K562 (cell line): ENCODE measurements at regions not wholly inside any gene's neighbourhood (a gene's known extent, or its start where the extent isn't known, plus 50 kb on each side); places are given as distances from the start of the nearest gene placed in this dataset.

Source experiments
- ATAC-seq: fragments of 200-7000 bp; cut with Tn5 transposase; 3 replicates; pipeline ENCODE4 v1.9.1; 2020; ENCODE audit warnings: moderate library complexity
- BruUV-seq: library from RNA; stranded (reverse); fragments of 400-500 nt; replicated peaks from 2 replicates; lab custom pipeline; 2021; lab: Mats Ljungman, UMichigan
- CTCF ChIA-PET: fragments of 300-600 bp; formaldehyde crosslinking; extraction: SDS; loops from one replicate; lab custom pipeline; 2021; ENCODE audit warnings: low intra/inter-chr PET ratio; lab: Yijun Ruan, JAX
- POLR2A ChIA-PET: fragments of 300-600, 350-650 bp; sonication (Branson Sonifier 250); formaldehyde crosslinking; extraction: SDS; loops from one replicate; lab custom pipeline; 2021; ENCODE audit warnings: antibody characterized with exemption, inconsistent platforms; lab: Yijun Ruan, JAX
- DNase-seq, 4 experiments: peaks; one replicate each; pipeline versions ENCODE4 v3.0.0 to v3.0.0-alpha.2; 2011 to 2018; ENCODE audit warnings: low spot score in 3 of 4, mixed read lengths in 3 of 4; ENCODE audit errors: extremely low read depth in 1 of 4
- FAIRE-seq: peaks from 2 replicates; lab custom pipeline; 2011; peaks lifted over from hg19 to GRCh38; lab: Jason Lieb, UNC
- H2AFZ ChIP-seq: 2 replicates; pipeline ENCODE4 v1.6.0; 2011; ENCODE audit warnings: low read depth, low read length, control low read depth, inconsistent platforms
- H3K27ac ChIP-seq: fragments of 200-600 bp; 3 replicates; pipeline ENCODE4 v1.8.0; 2011; ENCODE audit warnings: low read depth, mild to moderate bottlenecking, control low read depth, inconsistent platforms, low read length, moderate library complexity, mixed read lengths; ENCODE audit errors: extremely low read depth
- H3K27me3 ChIP-seq, 2 experiments: fragments of 300-600 bp in 1 of 2; 2 replicates in 1 of 2; 3 replicates in 1 of 2; pipeline versions ENCODE4 v1.6.0 to v1.8.0; 2011; ENCODE audit warnings: inconsistent platforms in 2 of 2, low read length in 2 of 2, mild to moderate bottlenecking in 1 of 2, mixed read lengths in 1 of 2, moderate library complexity in 1 of 2; ENCODE audit not compliant: control insufficient read depth in 2 of 2, insufficient read depth in 2 of 2
- H3K36me3 ChIP-seq: fragments of 300-600 bp; 3 replicates; pipeline ENCODE4 v1.8.0; 2011; ENCODE audit warnings: mild to moderate bottlenecking, low read length, inconsistent platforms; ENCODE audit not compliant: control insufficient read depth, insufficient read depth
- H3K4me1 ChIP-seq, 2 experiments: fragments of 200-600 bp in 1 of 2; replicated peaks in 1 of 2; 2 replicates in 1 of 2; 3 replicates in 1 of 2; pipeline versions ENCODE4 v1.5.1 to v1.8.0; 2011; ENCODE audit warnings: inconsistent platforms in 2 of 2, low read length in 2 of 2, mild to moderate bottlenecking in 1 of 2, mixed read lengths in 1 of 2, moderate library complexity in 1 of 2; ENCODE audit not compliant: control insufficient read depth in 2 of 2, insufficient read depth in 2 of 2
- H3K4me2 ChIP-seq: 2 replicates; pipeline ENCODE4 v1.6.1; 2011; ENCODE audit warnings: low read length, control low read depth, inconsistent platforms, mixed read lengths; ENCODE audit not compliant: insufficient read depth
- H3K4me3 ChIP-seq: fragments of 200-600 bp; sonication (generic), shearing (Covaris generic); 2 replicates; pipeline ENCODE4 v1.5.1; 2016; ENCODE audit warnings: control low read depth, inconsistent platforms
- H3K79me2 ChIP-seq: fragments of 200-600 bp; 3 replicates; pipeline ENCODE4 v1.8.0; 2011; ENCODE audit warnings: low read length, inconsistent platforms; ENCODE audit not compliant: control insufficient read depth, insufficient read depth
- H3K9ac ChIP-seq, 2 experiments: 2 replicates each; pipeline versions ENCODE4 v1.6.0 to v1.6.1; 2011; ENCODE audit warnings: low read depth in 2 of 2, low read length in 2 of 2, control low read depth in 1 of 2, inconsistent platforms in 1 of 2, mild to moderate bottlenecking in 1 of 2, mixed read lengths in 1 of 2; ENCODE audit not compliant: insufficient read depth in 1 of 2
- H3K9me1 ChIP-seq: one replicate; pipeline ENCODE4 v1.6.0; 2011; ENCODE audit warnings: inconsistent platforms, mild to moderate bottlenecking, low read length, moderate library complexity; ENCODE audit not compliant: control insufficient read depth, insufficient read depth
- H3K9me3 ChIP-seq: replicated peaks from 2 replicates; pipeline ENCODE4 v1.5.1; 2011; ENCODE audit warnings: low read depth, low read length, inconsistent platforms; ENCODE audit not compliant: control insufficient read depth, insufficient read depth
- H4K20me1 ChIP-seq: replicated peaks from 2 replicates; pipeline ENCODE4 v1.6.1; 2011; ENCODE audit warnings: low read length, inconsistent platforms, mixed read lengths; ENCODE audit not compliant: control insufficient read depth, insufficient read depth
- CBX3 ChIP-seq, 2 experiments: IDR thresholded peaks; 1 replicate in 1 of 2; 2 replicates in 1 of 2; pipeline ENCODE4 v1.6.1; 2012; ENCODE audit warnings: inconsistent platforms in 2 of 2, low read length in 2 of 2, borderline replicate concordance in 1 of 2, control low read depth in 1 of 2
- ETV5 ChIP-seq: sonication (generic); formaldehyde crosslinking; IDR thresholded peaks from 2 replicates; pipeline ENCODE4 v1.4.0; 2020; ENCODE audit warnings: low read depth, mild to moderate bottlenecking, missing genetic modification reagents
- FUS ChIP-seq: fragments of 200-400 bp; formaldehyde crosslinking; optimal IDR thresholded peaks from 2 replicates; pipeline ENCODE3; 2017; ENCODE audit warnings: low read depth, low read length
- HNRNPK ChIP-seq: fragments of 200-400 bp; formaldehyde crosslinking; IDR thresholded peaks from one replicate; pipeline ENCODE4 v1.6.1; 2018; ENCODE audit warnings: mild to moderate bottlenecking, low read depth, low read length; ENCODE audit not compliant: poor library complexity, severe bottlenecking
- JUNB ChIP-seq: fragments of 450-650 bp; formaldehyde crosslinking; conservative IDR thresholded peaks from 2 replicates; pipeline ENCODE4 v1.4.0; 2020; ENCODE audit warnings: mild to moderate bottlenecking
- LCOR ChIP-seq: sonication (generic); formaldehyde crosslinking; IDR thresholded peaks from 2 replicates; pipeline ENCODE4 v1.8.0; 2022; ENCODE audit warnings: mild to moderate bottlenecking, missing genetic modification reagents
- MTA2 ChIP-seq: fragments of 450-650 bp; IDR thresholded peaks from 2 replicates; pipeline ENCODE4 v1.6.1; 2016; ENCODE audit warnings: low read depth
- NR3C1 ChIP-seq: sonication (generic); formaldehyde crosslinking; IDR thresholded peaks from 2 replicates; pipeline ENCODE4 v1.8.1; 2022; ENCODE audit warnings: missing genetic modification reagents
- PHF21A ChIP-seq: fragments of 450-650 bp; IDR thresholded peaks from 2 replicates; pipeline ENCODE4 v1.6.1; 2017; ENCODE audit warnings: low read depth, borderline replicate concordance
- POLR2B ChIP-seq: fragments of 450-650 bp; IDR thresholded peaks from 2 replicates; pipeline ENCODE4 v1.6.1; 2018; ENCODE audit warnings: low read depth; ENCODE audit not compliant: partially characterized antibody
- ZNF175 ChIP-seq: fragments of 200-800 bp; sonication (Bioruptor generic); IDR thresholded peaks from 2 replicates; pipeline ENCODE4 v1.6.1; 2016; ENCODE audit warnings: low read depth, mild to moderate bottlenecking, missing genetic modification characterization, missing compliant biosample characterization
- WGBS: fragments of 100-300 bp; shearing (Covaris generic); methylation state at CpG from one replicate; pipeline ENCODE4 v1.1.6; 2016; ENCODE audit warnings: low coverage, mixed read lengths; ENCODE audit not compliant: insufficient coverage; ENCODE audit errors: missing lambda C conversion rate; 5-methylcytosine and 5-hydroxymethylcytosine counted together
- in situ Hi-C: fragments of 300-500 bp; cut with MboI; formaldehyde crosslinking; loops from 4 replicates; pipeline ENCODE4 v1.15.0; 2018; ENCODE audit warnings: inconsistent platforms, mixed read lengths
- intact Hi-C: fragments of 100-400 bp; cut with micrococcal nuclease; formaldehyde crosslinking; loops from 2 replicates; pipeline ENCODE4 v1.14.2; 2022
- TF ChIP-seq, protein P1 (sequence below): fragments of 250-450 bp; sonication (Bioruptor Pico); IDR thresholded peaks from 2 replicates; pipeline ENCODE4 v1.5.1; 2021; ENCODE audit warnings: mild to moderate bottlenecking
- TF ChIP-seq, protein P2 (sequence below): fragments of 450-650 bp; IDR thresholded peaks from 2 replicates; pipeline ENCODE4 v1.6.1; 2016; ENCODE audit warnings: low read depth
- TF ChIP-seq, protein P3 (sequence below): fragments of 450-650 bp; IDR thresholded peaks from 2 replicates; pipeline ENCODE4 v1.6.1; 2016; ENCODE audit warnings: antibody characterized with exemption

DNA sequence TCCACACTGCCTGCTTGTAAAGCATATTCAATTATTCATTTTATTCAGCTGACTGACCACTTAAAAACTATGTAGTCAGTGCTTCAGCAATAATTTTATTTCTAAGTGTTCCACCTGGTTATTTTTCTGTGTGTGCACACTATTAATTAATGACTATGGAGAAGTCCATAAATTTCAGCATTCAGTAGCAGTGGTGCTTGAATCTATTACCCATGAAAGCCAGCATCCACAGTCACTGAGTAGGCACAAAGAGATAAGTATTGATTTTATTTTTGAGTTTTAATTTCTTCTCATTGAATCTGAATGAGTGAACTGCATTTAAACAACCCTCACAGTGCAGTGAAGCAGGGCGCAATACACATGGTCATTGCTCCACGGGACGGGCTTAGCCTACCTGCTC, 643.1 kb downstream of the GALC start:
- Histone ChIP-seq H3K27me3 (no peaks in the 10 kb centered on the region), H3K9me1 (no peaks in the 10 kb centered on the region), H4K20me1 (no peaks in the 10 kb centered on the region), H3K9ac (no peak overlapping the region), H3K79me2 (no peaks in the 10 kb centered on the region), H2AFZ (no peak overlapping the region), H3K4me2 (no peak overlapping the region), H3K27ac (no peak overlapping the region), H3K4me1 (no peaks in the 10 kb centered on the region), H3K36me3 (no peaks in the 10 kb centered on the region), H3K4me3 (no peak overlapping the region), H3K9me3 (no peaks in the 10 kb centered on the region; the same call in 1 of the 2 replicates)
- in situ Hi-C loops: no loop called here
- 5% methylated on average over 3 of the region's 3 CpGs for WGBS
- no peak for ATAC-seq
- ChIA-PET POLR2A (no interaction called here), CTCF (no interaction called here)
- TF ChIP-seq, protein P1, sequence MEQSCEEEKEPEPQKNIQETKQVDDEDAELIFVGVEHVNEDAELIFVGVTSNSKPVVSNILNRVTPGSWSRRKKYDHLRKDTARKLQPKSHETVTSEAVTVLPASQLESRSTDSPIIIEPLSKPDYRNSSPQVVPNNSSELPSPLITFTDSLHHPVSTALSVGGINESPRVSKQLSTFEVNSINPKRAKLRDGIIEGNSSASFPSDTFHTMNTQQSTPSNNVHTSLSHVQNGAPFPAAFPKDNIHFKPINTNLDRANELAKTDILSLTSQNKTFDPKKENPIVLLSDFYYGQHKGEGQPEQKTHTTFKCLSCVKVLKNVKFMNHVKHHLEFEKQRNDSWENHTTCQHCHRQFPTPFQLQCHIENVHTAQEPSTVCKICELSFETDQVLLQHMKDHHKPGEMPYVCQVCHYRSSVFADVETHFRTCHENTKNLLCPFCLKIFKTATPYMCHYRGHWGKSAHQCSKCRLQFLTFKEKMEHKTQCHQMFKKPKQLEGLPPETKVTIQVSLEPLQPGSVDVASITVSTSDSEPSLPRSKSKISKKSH (CRISPR knock-in tag): no peak
- TF ChIP-seq NR3C1 (no peak), ETV5 (CRISPR knock-in tag) (no peak), HNRNPK (no peak), FUS (no peak), LCOR (CRISPR knock-in tag) (no peak), ZNF175 (CRISPR knock-in tag) (no peak), CBX3 (IDR thresholded peaks at IDR 0.05; ENCODE audit: borderline replicate concordance in 1 of 2, low read length in 2 of 2) (no peak), MTA2 (no peak), POLR2B (no peak), JUNB (no peak), PHF21A (no peak)
- TF ChIP-seq, protein P2, sequence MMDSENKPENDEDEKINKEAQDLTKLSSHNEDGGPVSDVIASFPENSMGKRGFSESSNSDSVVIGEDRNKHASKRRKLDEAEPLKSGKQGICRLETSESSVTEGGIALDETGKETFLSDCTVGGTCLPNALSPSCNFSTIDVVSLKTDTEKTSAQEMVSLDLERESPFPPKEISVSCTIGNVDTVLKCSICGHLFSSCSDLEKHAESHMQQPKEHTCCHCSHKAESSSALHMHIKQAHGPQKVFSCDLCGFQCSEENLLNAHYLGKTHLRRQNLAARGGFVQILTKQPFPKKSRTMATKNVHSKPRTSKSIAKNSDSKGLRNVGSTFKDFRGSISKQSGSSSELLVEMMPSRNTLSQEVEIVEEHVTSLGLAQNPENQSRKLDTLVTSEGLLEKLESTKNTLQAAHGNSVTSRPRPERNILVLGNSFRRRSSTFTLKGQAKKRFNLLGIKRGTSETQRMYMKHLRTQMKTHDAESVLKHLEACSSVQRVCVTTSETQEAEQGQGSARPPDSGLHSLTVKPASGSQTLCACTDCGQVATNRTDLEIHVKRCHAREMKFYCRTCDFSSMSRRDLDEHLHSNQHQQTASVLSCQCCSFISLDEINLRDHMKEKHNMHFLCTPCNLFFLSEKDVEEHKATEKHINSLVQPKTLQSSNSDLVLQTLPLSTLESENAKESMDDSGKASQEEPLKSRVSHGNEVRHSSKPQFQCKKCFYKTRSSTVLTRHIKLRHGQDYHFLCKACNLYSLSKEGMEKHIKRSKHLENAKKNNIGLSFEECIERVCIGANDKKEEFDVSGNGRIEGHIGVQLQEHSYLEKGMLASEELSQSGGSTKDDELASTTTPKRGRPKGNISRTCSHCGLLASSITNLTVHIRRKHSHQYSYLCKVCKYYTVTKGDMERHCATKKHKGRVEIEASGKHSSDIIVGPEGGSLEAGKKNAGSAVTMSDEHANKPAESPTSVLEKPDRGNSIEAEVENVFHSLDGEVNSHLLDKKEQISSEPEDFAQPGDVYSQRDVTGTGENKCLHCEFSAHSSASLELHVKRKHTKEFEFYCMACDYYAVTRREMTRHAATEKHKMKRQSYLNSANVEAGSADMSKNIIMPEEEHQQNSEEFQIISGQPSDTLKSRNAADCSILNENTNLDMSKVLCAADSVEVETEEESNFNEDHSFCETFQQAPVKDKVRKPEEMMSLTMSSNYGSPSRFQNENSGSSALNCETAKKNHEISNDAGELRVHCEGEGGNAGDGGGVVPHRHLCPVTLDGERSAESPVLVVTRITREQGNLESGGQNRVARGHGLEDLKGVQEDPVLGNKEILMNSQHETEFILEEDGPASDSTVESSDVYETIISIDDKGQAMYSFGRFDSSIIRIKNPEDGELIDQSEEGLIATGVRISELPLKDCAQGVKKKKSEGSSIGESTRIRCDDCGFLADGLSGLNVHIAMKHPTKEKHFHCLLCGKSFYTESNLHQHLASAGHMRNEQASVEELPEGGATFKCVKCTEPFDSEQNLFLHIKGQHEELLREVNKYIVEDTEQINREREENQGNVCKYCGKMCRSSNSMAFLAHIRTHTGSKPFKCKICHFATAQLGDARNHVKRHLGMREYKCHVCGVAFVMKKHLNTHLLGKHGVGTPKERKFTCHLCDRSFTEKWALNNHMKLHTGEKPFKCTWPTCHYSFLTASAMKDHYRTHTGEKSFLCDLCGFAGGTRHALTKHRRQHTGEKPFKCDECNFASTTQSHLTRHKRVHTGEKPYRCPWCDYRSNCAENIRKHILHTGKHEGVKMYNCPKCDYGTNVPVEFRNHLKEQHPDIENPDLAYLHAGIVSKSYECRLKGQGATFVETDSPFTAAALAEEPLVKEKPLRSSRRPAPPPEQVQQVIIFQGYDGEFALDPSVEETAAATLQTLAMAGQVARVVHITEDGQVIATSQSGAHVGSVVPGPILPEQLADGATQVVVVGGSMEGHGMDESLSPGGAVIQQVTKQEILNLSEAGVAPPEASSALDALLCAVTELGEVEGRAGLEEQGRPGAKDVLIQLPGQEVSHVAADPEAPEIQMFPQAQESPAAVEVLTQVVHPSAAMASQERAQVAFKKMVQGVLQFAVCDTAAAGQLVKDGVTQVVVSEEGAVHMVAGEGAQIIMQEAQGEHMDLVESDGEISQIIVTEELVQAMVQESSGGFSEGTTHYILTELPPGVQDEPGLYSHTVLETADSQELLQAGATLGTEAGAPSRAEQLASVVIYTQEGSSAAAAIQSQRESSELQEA: no peak
- TF ChIP-seq, protein P3, sequence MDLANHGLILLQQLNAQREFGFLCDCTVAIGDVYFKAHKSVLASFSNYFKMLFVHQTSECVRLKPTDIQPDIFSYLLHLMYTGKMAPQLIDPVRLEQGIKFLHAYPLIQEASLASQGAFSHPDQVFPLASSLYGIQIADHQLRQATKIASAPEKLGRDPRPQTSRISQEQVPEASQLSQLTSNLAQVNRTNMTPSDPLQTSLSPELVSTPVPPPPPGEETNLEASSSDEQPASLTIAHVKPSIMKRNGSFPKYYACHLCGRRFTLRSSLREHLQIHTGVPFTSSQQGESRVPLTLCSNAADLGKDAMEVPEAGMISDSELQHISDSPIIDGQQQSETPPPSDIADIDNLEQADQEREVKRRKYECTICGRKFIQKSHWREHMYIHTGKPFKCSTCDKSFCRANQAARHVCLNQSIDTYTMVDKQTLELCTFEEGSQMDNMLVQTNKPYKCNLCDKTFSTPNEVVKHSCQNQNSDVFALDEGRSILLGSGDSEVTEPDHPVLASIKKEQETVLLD: no peak
- BruUV-seq: no TSS peak
- no peak for DNase-seq
- FAIRE-seq: no peak
- intact Hi-C loops: no loop called here
